A549 (cell line): ENCODE measurements at regions not wholly inside any gene's neighbourhood (a gene's known extent, or its start where the extent isn't known, plus 50 kb on each side); places are given as distances from the start of the nearest gene placed in this dataset.

ENCODE experiments used
- ATAC-seq, 2 experiments: fragments of 200-7000 bp in 1 of 2; fragments of >200 bp in 1 of 2; cut with Nextera tagmentation in 1 of 2; cut with Tn5 transposase in 1 of 2; 3 replicates each; pipeline versions ENCODE4 v1.8.0 to v1.9.1; 2018 to 2020; ENCODE audit warnings: mild to moderate bottlenecking in 1 of 2, moderate library complexity in 1 of 2
- CTCF ChIA-PET: fragments of 300-600 bp; sonication (Branson Sonifier 250); formaldehyde crosslinking; extraction: SDS; loops from one replicate; lab custom pipeline; 2021; ENCODE audit warnings: antibody characterized with exemption, inconsistent platforms; lab: Yijun Ruan, JAX
- POLR2A ChIA-PET: fragments of 350-600 bp; formaldehyde crosslinking; extraction: SDS; loops from one replicate; lab custom pipeline; 2021; ENCODE audit warnings: antibody characterized with exemption, inconsistent platforms; lab: Yijun Ruan, JAX
- DNase-seq, 2 experiments: peaks; one replicate each; pipeline versions ENCODE4 v3.0.0 to v3.0.0-alpha.2; 2011 to 2016; ENCODE audit warnings: low read depth in 1 of 2, low spot score in 1 of 2
- FAIRE-seq: peaks from 2 replicates; lab custom pipeline; 2011; peaks lifted over from hg19 to GRCh38; lab: Jason Lieb, UNC
- H3K27ac ChIP-seq, 2 experiments: fragments of >200 bp; sonication (Bioruptor Twin); formaldehyde crosslinking; 3 replicates each; pipeline ENCODE4 v1.5.1; 2016 to 2017
- H3K4me1 ChIP-seq: fragments of >200 bp; sonication (Bioruptor Twin); formaldehyde crosslinking; 3 replicates; pipeline ENCODE4 v1.6.1; 2016
- H3K4me2 ChIP-seq: fragments of >200 bp; sonication (Bioruptor Twin); formaldehyde crosslinking; 3 replicates; pipeline ENCODE4 v1.6.1; 2016
- H3K4me3 ChIP-seq: fragments of >200 bp; sonication (Bioruptor Twin); formaldehyde crosslinking; 3 replicates; pipeline ENCODE4 v1.5.1; 2016
- H3K9me3 ChIP-seq: fragments of >200 bp; sonication (Bioruptor Twin); formaldehyde crosslinking; 3 replicates; pipeline ENCODE4 v1.6.1; 2016
- BHLHE40 ChIP-seq: IDR thresholded peaks from 2 replicates; pipeline ENCODE4 v1.6.1; 2012; ENCODE audit warnings: low read depth, low read length, inconsistent platforms
- CBX2 ChIP-seq: fragments of 200-600 bp; sonication (generic); IDR thresholded peaks from 2 replicates; pipeline ENCODE4 v1.6.1; 2016; ENCODE audit warnings: low read depth, mild to moderate bottlenecking, borderline replicate concordance
- CBX8 ChIP-seq: fragments of 200-600 bp; sonication (generic); IDR thresholded peaks from 2 replicates; pipeline ENCODE4 v1.6.1; 2016
- CHD2 ChIP-seq: fragments of 150-350 bp; IDR thresholded peaks from 2 replicates; pipeline ENCODE4 v1.6.1; 2014; ENCODE audit warnings: low read length; ENCODE audit not compliant: partially characterized antibody
- EHF ChIP-seq: fragments of 250-450 bp; sonication (Bioruptor Pico); IDR thresholded peaks from 2 replicates; pipeline ENCODE4 v1.5.0; 2020; ENCODE audit warnings: mild to moderate bottlenecking
- FOSB ChIP-seq: fragments of 250-450 bp; sonication (Bioruptor Pico); IDR thresholded peaks from 2 replicates; pipeline ENCODE4 v1.5.0; 2020; ENCODE audit warnings: mild to moderate bottlenecking, moderate library complexity
- FOSL2 ChIP-seq, 2 experiments: fragments of 450-650 bp in 1 of 2; fragments of >200 bp in 1 of 2; sonication (Bioruptor Twin) in 1 of 2; formaldehyde crosslinking; IDR thresholded peaks; 2 replicates each; pipeline versions ENCODE4 v1.5.0 to v1.6.1; 2016 to 2020; ENCODE audit warnings: mild to moderate bottlenecking in 1 of 2, moderate library complexity in 1 of 2
- FOXS1 ChIP-seq: fragments of 250-450 bp; sonication (Bioruptor Pico); IDR thresholded peaks from 2 replicates; pipeline ENCODE4 v1.5.0; 2020; ENCODE audit warnings: mild to moderate bottlenecking, moderate library complexity
- GATA3 ChIP-seq: IDR thresholded peaks from 2 replicates; pipeline ENCODE4 v1.6.1; 2012; ENCODE audit warnings: borderline replicate concordance
- HMGXB4 ChIP-seq: fragments of 250-450 bp; sonication (Bioruptor Pico); IDR thresholded peaks from 2 replicates; pipeline ENCODE4 v1.5.0; 2021; ENCODE audit warnings: mild to moderate bottlenecking, moderate library complexity, borderline replicate concordance
- MAFK ChIP-seq: fragments of 450-650 bp; IDR thresholded peaks from 2 replicates; pipeline ENCODE4 v1.6.1; 2014; ENCODE audit not compliant: partially characterized antibody
- MAX ChIP-seq: IDR thresholded peaks from 2 replicates; pipeline ENCODE4 v1.6.1; 2012
- MAZ ChIP-seq: fragments of 150-350 bp; IDR thresholded peaks from 2 replicates; pipeline ENCODE4 v1.6.1; 2014; ENCODE audit warnings: antibody characterized with exemption, low read depth, low read length, borderline replicate concordance
- MYC ChIP-seq: IDR thresholded peaks from 2 replicates; pipeline ENCODE4 v1.6.1; 2012; ENCODE audit warnings: mild to moderate bottlenecking, inconsistent platforms, low read length, improper control_type of control experiment, borderline replicate concordance
- POLR2A ChIP-seq: IDR thresholded peaks from 2 replicates; pipeline ENCODE4 v1.6.1; 2012; ENCODE audit warnings: mild to moderate bottlenecking, low read length
- RFX5 ChIP-seq: fragments of 450-650 bp; IDR thresholded peaks from 2 replicates; pipeline ENCODE4 v1.7.1; 2014; ENCODE audit warnings: antibody characterized with exemption, mild to moderate bottlenecking, moderate library complexity
- ZC3H11A ChIP-seq: fragments of 450-650 bp; IDR thresholded peaks from 2 replicates; pipeline ENCODE4 v1.6.1; 2014; ENCODE audit warnings: antibody characterized with exemption, mild to moderate bottlenecking
- ZFP36 ChIP-seq: fragments of 450-650 bp; IDR thresholded peaks from 2 replicates; pipeline ENCODE4 v1.6.1; 2014; ENCODE audit warnings: borderline replicate concordance; ENCODE audit not compliant: partially characterized antibody
- WGBS: methylation state at CpG from one replicate; pipeline ENCODE4 v1.1.6; 2017; ENCODE audit errors: missing lambda C conversion rate; 5-methylcytosine and 5-hydroxymethylcytosine counted together
- TF ChIP-seq, protein P1 (sequence below): fragments of 200-600 bp; sonication (generic); IDR thresholded peaks from 2 replicates; pipeline ENCODE4 v1.6.1; 2016; ENCODE audit warnings: antibody characterized with exemption, mild to moderate bottlenecking, moderate library complexity
- TF ChIP-seq, protein P2 (sequence below): fragments of >200 bp; sonication (Bioruptor Twin); formaldehyde crosslinking; IDR thresholded peaks from 2 replicates; pipeline ENCODE4 v1.6.1; 2016
- TF ChIP-seq, protein P3 (sequence below): fragments of 250-450 bp; sonication (Bioruptor Pico); IDR thresholded peaks from 2 replicates; pipeline ENCODE4 v1.5.0; 2020; ENCODE audit warnings: low read depth, mild to moderate bottlenecking, moderate library complexity

GRCh38 chr13:39840201-39840600, 184.7 kb downstream of the COG6 start:
- POLR2A ChIA-PET: no interaction called here
- FAIRE-seq: no peak
- H3K9me3 ChIP-seq: no peaks in the 10 kb centered on the region
- CTCF ChIA-PET: no interaction called here
- ATAC-seq: no peak
- H3K27ac ChIP-seq: no peak overlapping the region
- WGBS: 30% methylated on average over 3 of the region's 3 CpGs
- no peak overlapping the region for H3K4me3 ChIP-seq
- no peak for DNase-seq
- no peak for TF ChIP-seq RFX5
- no peak for TF ChIP-seq CBX2
- TF ChIP-seq, protein P1, sequence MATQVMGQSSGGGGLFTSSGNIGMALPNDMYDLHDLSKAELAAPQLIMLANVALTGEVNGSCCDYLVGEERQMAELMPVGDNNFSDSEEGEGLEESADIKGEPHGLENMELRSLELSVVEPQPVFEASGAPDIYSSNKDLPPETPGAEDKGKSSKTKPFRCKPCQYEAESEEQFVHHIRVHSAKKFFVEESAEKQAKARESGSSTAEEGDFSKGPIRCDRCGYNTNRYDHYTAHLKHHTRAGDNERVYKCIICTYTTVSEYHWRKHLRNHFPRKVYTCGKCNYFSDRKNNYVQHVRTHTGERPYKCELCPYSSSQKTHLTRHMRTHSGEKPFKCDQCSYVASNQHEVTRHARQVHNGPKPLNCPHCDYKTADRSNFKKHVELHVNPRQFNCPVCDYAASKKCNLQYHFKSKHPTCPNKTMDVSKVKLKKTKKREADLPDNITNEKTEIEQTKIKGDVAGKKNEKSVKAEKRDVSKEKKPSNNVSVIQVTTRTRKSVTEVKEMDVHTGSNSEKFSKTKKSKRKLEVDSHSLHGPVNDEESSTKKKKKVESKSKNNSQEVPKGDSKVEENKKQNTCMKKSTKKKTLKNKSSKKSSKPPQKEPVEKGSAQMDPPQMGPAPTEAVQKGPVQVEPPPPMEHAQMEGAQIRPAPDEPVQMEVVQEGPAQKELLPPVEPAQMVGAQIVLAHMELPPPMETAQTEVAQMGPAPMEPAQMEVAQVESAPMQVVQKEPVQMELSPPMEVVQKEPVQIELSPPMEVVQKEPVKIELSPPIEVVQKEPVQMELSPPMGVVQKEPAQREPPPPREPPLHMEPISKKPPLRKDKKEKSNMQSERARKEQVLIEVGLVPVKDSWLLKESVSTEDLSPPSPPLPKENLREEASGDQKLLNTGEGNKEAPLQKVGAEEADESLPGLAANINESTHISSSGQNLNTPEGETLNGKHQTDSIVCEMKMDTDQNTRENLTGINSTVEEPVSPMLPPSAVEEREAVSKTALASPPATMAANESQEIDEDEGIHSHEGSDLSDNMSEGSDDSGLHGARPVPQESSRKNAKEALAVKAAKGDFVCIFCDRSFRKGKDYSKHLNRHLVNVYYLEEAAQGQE: no peak
- TF ChIP-seq, protein P2, sequence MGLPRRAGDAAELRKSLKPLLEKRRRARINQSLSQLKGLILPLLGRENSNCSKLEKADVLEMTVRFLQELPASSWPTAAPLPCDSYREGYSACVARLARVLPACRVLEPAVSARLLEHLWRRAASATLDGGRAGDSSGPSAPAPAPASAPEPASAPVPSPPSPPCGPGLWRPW: no peak
- TF ChIP-seq FOSB (CRISPR knock-in tag): no peak
- TF ChIP-seq, protein P3, sequence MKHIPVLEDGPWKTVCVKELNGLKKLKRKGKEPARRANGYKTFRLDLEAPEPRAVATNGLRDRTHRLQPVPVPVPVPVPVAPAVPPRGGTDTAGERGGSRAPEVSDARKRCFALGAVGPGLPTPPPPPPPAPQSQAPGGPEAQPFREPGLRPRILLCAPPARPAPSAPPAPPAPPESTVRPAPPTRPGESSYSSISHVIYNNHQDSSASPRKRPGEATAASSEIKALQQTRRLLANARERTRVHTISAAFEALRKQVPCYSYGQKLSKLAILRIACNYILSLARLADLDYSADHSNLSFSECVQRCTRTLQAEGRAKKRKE: no peak
- TF ChIP-seq MAZ: no peak
- TF ChIP-seq, all 56 proteins: peak for 0
- H3K4me1 ChIP-seq: no peaks in the 10 kb centered on the region
- no peak overlapping the region for H3K4me2 ChIP-seq

GRCh38 chr13:39847336-39847735, 191.9 kb downstream of the COG6 start:
- no peak overlapping the region for H3K4me3 ChIP-seq
- FAIRE-seq: no peak

DNA sequence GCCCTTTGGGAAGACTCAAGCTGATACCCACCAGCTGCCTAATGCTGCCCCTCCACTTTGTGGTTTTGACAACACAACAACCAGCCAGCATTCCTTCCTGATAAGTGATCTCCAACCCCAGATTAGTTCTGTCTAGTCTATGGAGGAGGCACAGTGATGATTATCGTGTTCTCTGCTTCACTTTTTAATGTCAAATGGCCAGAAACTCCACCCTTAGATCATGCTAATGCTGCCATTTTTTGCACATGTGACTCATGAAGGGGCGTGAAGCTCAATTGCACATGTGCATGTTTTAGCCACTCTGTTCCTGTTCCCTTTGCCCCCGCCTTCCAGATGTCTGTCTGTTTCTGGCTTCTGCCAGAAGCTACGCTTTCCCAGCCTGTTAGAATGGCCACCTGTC, 199.8 kb downstream of the COG6 start:
- H3K27ac ChIP-seq: no peak overlapping the region
- no peak for TF ChIP-seq ZFP36
- TF ChIP-seq MAFK: no peak
- TF ChIP-seq CBX8: no peak
- no peak for TF ChIP-seq CHD2
- TF ChIP-seq, protein P2: no peak
- TF ChIP-seq, protein P3: no peak
- TF ChIP-seq EHF: no peak
- no peak for TF ChIP-seq FOXS1 (CRISPR knock-in tag)
- TF ChIP-seq GATA3: no peak
- no peak for TF ChIP-seq BHLHE40
- TF ChIP-seq ZC3H11A: no peak
- no peak for TF ChIP-seq HMGXB4 (CRISPR knock-in tag)
- no peak for TF ChIP-seq FOSL2 (IDR thresholded peaks at IDR 0.05)
- TF ChIP-seq FOSL2 (CRISPR knock-in tag; IDR thresholded peaks at IDR 0.05): no peak
- TF ChIP-seq POLR2A: no peak
- TF ChIP-seq MAX: no peak
- TF ChIP-seq, protein P1: no peak
- TF ChIP-seq FOSB (CRISPR knock-in tag): no peak
- no peak for TF ChIP-seq MYC

More at GRCh38 chr13:39847336-39847735, 191.9 kb downstream of the COG6 start:
- WGBS: 8% methylated on average over 3 of the region's 3 CpGs
- no peak for ATAC-seq
- CTCF ChIA-PET: no interaction called here
- TF ChIP-seq RFX5 (no peak), CBX2 (no peak), EHF (no peak)
- H3K27ac ChIP-seq: no peak overlapping the region
- H3K4me2 ChIP-seq: no peak overlapping the region
- POLR2A ChIA-PET: no interaction called here
- no peaks in the 10 kb centered on the region for H3K4me1 ChIP-seq
- no peaks in the 10 kb centered on the region for H3K9me3 ChIP-seq
- DNase-seq: no peak

More for the DNA sequence above, 199.8 kb downstream of the COG6 start:
- ChIA-PET CTCF (no interaction called here), POLR2A (no interaction called here)
- no peak overlapping the region for H3K4me3 ChIP-seq
- no peaks in the 10 kb centered on the region for H3K9me3 ChIP-seq
- H3K4me2 ChIP-seq: no peak overlapping the region
- no peaks in the 10 kb centered on the region for H3K4me1 ChIP-seq
- ATAC-seq (no peak), FAIRE-seq (no peak), DNase-seq (no peak)
- WGBS: 14% methylated on average over 4 of the region's 4 CpGs
